GM12872 (cell line): ENCODE measurements at regions not wholly inside any gene's neighbourhood (a gene's known extent, or its start where the extent isn't known, plus 50 kb on each side); places are given as distances from the start of the nearest gene placed in this dataset.

Experiments used
- CTCF ChIP-seq: IDR thresholded peaks from 3 replicates; pipeline ENCODE4 v1.5.1; 2011; ENCODE audit warnings: low read depth, mild to moderate bottlenecking, low read length, moderate library complexity; ENCODE audit not compliant: insufficient read depth

- TF ChIP-seq CTCF: no peak
These were observed 301.4 kb downstream of the UACA start for GRCh38 chr15:70461992-70462391.

GRCh38 chr15:70461017-70461416 is 302.3 kb downstream of the UACA start:
- TF ChIP-seq CTCF: no peak

GRCh38 chr15:70459312-70459711 is 304.0 kb downstream of the UACA start:
- no peak for TF ChIP-seq CTCF

- TF ChIP-seq CTCF: no peak
These were observed 309.6 kb downstream of the UACA start for GRCh38 chr15:70453766-70454165.

- no peak for TF ChIP-seq CTCF
These were observed 310.1 kb downstream of the UACA start for GRCh38 chr15:70453238-70453637.

GRCh38 chr15:70451821-70452653 is 311.3 kb downstream of the UACA start:
- no peak for TF ChIP-seq CTCF

- no peak for TF ChIP-seq CTCF
These were observed 313.3 kb downstream of the UACA start for GRCh38 chr15:70450142-70450443.
